ENCODE measurements at regions not wholly inside any gene's neighbourhood (a gene's known extent, or its start where the extent isn't known, plus 50 kb on each side); places are given as distances from the start of the nearest gene placed in this dataset.

GRCh38 chr12:20050221-20050620, 318.1 kb upstream of the PDE3A start:
- Histone ChIP-seq H3K4me1 (ENCODE audit: control insufficient read depth, insufficient read depth, low read length) (no peaks in the 10 kb centered on the region), H3K4me3 (ENCODE audit: low read depth in 2 of 2, low read length in 2 of 2) (no peak overlapping the region), H3K27me3 (ENCODE audit: control insufficient read depth, insufficient read depth, low read length) (no peaks in the 10 kb centered on the region), H3K9me3 (ENCODE audit: control insufficient read depth, insufficient read depth, low read depth, low read length) (no peaks in the 10 kb centered on the region), H3K36me3 (ENCODE audit: control insufficient read depth, insufficient read depth, low read length) (no peaks in the 10 kb centered on the region), H3K27ac (ENCODE audit: low read length) (no peak overlapping the region)
- DNase-seq (ENCODE audit: low read depth, low spot score): no peak
- ChIA-PET POLR2A (no interaction called here), CTCF (no interaction called here)
- intact Hi-C loops (cut with micrococcal nuclease; ENCODE audit: unreplicated experiment): no loop called here
- no peak for ATAC-seq
- in situ Hi-C loops (cut with HindIII; ENCODE audit: low pct_unique_long_range_greater_than_20kb, low sequenced_read_pairs): no loop called here
- BruUV-seq (replicated peaks): no TSS peak
- TF ChIP-seq TCF7L2 (IDR thresholded peaks at IDR 0.05; ENCODE audit: low read depth, low read length) (no peak), SIN3A (IDR thresholded peaks at IDR 0.05; ENCODE audit: borderline replicate concordance, insufficient read depth, low read depth, low read length) (no peak), POLR2AphosphoS5 (IDR thresholded peaks at IDR 0.05; ENCODE audit: low read depth, low read length) (no peak), CTCF (IDR thresholded peaks at IDR 0.05) (no peak)

GRCh38 chr12:20053782-20054181, 314.6 kb upstream of the PDE3A start:
- intact Hi-C loops (cut with micrococcal nuclease; ENCODE audit: unreplicated experiment): no loop called here
- TF ChIP-seq REST (IDR thresholded peaks at IDR 0.05; ENCODE audit: insufficient read depth in 1 of 2, low read depth in 2 of 2, low read length in 1 of 2) (no peak), POLR2AphosphoS5 (IDR thresholded peaks at IDR 0.05; ENCODE audit: low read depth, low read length) (no peak), CTCF (IDR thresholded peaks at IDR 0.05) (no peak), TCF7L2 (IDR thresholded peaks at IDR 0.05; ENCODE audit: low read depth, low read length) (no peak), SIN3A (IDR thresholded peaks at IDR 0.05; ENCODE audit: borderline replicate concordance, insufficient read depth, low read depth, low read length) (no peak)
- H3K9me3 ChIP-seq (ENCODE audit: control insufficient read depth, insufficient read depth, low read depth, low read length): no peaks in the 10 kb centered on the region
- no TSS peak for BruUV-seq (replicated peaks)
- no peak overlapping the region for H3K27ac ChIP-seq (ENCODE audit: low read length)
- H3K4me1 ChIP-seq (ENCODE audit: control insufficient read depth, insufficient read depth, low read length): no peaks in the 10 kb centered on the region
- no peak for DNase-seq (ENCODE audit: low read depth, low spot score)
- ChIA-PET POLR2A (no interaction called here), CTCF (no interaction called here)
- H3K36me3 ChIP-seq (ENCODE audit: control insufficient read depth, insufficient read depth, low read length): no peaks in the 10 kb centered on the region
- no peaks in the 10 kb centered on the region for H3K27me3 ChIP-seq (ENCODE audit: control insufficient read depth, insufficient read depth, low read length)
- no peak for ATAC-seq
- in situ Hi-C loops (cut with HindIII; ENCODE audit: low pct_unique_long_range_greater_than_20kb, low sequenced_read_pairs): no loop called here
- H3K4me3 ChIP-seq (ENCODE audit: low read depth in 2 of 2, low read length in 2 of 2): no peak overlapping the region
